ENCODE measurements at regions not wholly inside any gene's neighbourhood (a gene's known extent, or its start where the extent isn't known, plus 50 kb on each side); places are given as distances from the start of the nearest gene placed in this dataset.

DNA sequence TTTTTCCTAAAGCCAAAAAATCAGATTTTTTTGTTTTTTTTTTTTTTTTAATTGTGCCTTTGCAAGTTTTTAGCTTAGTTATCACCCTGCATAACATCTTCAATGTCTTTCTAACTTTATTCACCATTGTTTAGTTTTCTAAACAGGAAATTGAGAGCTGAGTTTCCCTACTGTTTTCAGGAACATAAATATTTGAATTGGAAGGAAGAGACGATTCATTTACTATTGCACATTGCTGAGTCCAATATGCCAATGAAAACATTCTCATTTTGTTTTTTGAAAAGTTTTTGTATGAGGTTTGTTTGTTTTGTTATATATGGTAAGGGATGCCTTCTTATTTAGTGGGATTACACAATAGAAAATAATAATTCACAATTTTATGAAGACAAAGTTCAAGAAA lies 148.4 kb downstream of the ANKRD50 start:
- peaks cover 7% of the 10 kb centered on the region for H3K9me3 Mint-ChIP-seq
- H3K36me3 Mint-ChIP-seq (ENCODE audit: low read depth), result no peaks in the 10 kb centered on the region
- no peak overlapping the region for H3K27ac Mint-ChIP-seq (ENCODE audit: unreplicated experiment)
- no peak for TF ChIP-seq CTCF (conservative IDR thresholded peaks at IDR 0.05)
- H3K4me1 Mint-ChIP-seq, result no peaks in the 10 kb centered on the region
- no peak for DNase-seq (ENCODE audit: low read depth, low spot score)
- H3K27me3 Mint-ChIP-seq (ENCODE audit: low read depth), result no peaks in the 10 kb centered on the region
- H3K4me3 Mint-ChIP-seq, result no peak overlapping the region

DNA sequence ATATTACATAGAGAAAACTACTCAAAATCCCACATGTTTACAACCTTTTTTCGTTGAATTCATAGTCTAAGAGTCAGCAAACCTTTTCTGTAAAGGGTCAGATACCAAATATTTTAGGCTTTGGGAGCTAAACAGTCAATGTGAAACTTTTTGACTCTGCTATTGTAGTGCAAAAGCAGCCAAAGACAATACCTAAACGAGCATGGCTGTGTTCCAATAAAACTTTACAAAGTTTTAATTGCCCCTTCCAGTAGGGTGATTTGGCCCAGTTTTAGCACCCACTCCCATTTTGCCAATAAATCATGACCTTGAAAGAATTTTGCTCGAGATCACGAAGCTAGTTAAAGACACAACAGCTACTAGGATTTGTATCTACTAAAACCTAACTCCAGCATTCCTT lies 147.2 kb downstream of the ANKRD50 start:
- Mint-ChIP-seq H3K27me3 (ENCODE audit: low read depth) (no peaks in the 10 kb centered on the region), H3K36me3 (ENCODE audit: low read depth) (no peaks in the 10 kb centered on the region), H3K27ac (ENCODE audit: unreplicated experiment) (no peak overlapping the region), H3K4me1 (no peaks in the 10 kb centered on the region), H3K9me3 (peaks cover 3% of the 10 kb centered on the region), H3K4me3 (no peak overlapping the region)
- no peak for TF ChIP-seq CTCF (conservative IDR thresholded peaks at IDR 0.05)
- no peak for DNase-seq (ENCODE audit: low read depth, low spot score)

GRCh38 chr4:124566030-124566429 lies 146.5 kb downstream of the ANKRD50 start:
- H3K4me1 Mint-ChIP-seq, result no peaks in the 10 kb centered on the region
- no peak for DNase-seq (ENCODE audit: low read depth, low spot score)
- H3K36me3 Mint-ChIP-seq (ENCODE audit: low read depth), result no peaks in the 10 kb centered on the region
- TF ChIP-seq CTCF (conservative IDR thresholded peaks at IDR 0.05), result no peak
- H3K27me3 Mint-ChIP-seq (ENCODE audit: low read depth), result no peaks in the 10 kb centered on the region
- H3K9me3 Mint-ChIP-seq, result peaks cover 3% of the 10 kb centered on the region
- no peak overlapping the region for H3K4me3 Mint-ChIP-seq
- no peak overlapping the region for H3K27ac Mint-ChIP-seq (ENCODE audit: unreplicated experiment)

DNA sequence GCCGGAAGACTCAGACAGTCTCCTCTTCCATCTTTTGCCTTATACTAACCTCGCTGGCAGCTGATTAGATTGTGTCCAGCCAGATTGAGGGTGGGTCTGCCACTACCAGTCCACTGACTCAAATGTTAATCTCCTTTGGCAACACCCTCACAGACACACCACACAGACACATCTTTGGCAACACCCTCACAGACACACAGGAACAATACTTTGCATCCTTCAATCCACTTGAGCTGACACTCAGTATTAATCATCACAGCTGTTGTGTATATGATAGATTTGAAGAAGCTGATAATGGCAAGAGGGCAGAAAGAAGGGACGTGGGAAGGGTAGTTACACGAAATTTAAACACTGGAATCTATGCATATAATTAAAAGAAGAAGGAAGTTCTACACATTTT lies 139.5 kb downstream of the ANKRD50 start:
- Mint-ChIP-seq H3K4me3 (no peak overlapping the region), H3K4me1 (no peaks in the 10 kb centered on the region), H3K36me3 (ENCODE audit: low read depth) (peaks cover under 1% of the 10 kb centered on the region), H3K27me3 (ENCODE audit: low read depth) (no peaks in the 10 kb centered on the region), H3K9me3 (peaks cover 10% of the 10 kb centered on the region), H3K27ac (ENCODE audit: unreplicated experiment) (no peak overlapping the region)
- TF ChIP-seq CTCF (conservative IDR thresholded peaks at IDR 0.05), result no peak
- DNase-seq (ENCODE audit: low read depth, low spot score), result no peak

DNA sequence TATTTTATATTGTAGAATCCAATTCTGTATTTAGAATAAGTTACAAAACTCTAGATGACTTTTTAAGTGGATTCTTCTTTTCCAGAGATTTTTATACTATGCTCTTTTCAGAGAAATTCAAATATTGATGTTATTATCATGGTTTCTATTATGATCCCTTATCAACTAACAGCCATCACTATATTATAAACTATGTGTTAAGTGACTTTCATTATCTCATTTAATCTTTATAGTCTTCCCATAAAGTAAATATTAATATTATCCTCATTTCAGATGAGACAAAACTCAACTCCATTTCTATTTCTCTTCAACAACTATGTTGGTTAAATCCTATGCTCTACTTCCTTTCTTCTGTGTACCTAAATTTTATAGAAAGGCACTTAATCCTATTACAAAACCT lies 132.6 kb downstream of the ANKRD50 start:
- no peak overlapping the region for H3K4me3 Mint-ChIP-seq
- H3K36me3 Mint-ChIP-seq (ENCODE audit: low read depth), result peaks cover 12% of the 10 kb centered on the region
- TF ChIP-seq CTCF (conservative IDR thresholded peaks at IDR 0.05), result no peak
- H3K9me3 Mint-ChIP-seq, result peaks cover 16% of the 10 kb centered on the region
- H3K4me1 Mint-ChIP-seq, result no peaks in the 10 kb centered on the region
- no peak for DNase-seq (ENCODE audit: low read depth, low spot score)
- H3K27me3 Mint-ChIP-seq (ENCODE audit: low read depth), result no peaks in the 10 kb centered on the region
- no peak overlapping the region for H3K27ac Mint-ChIP-seq (ENCODE audit: unreplicated experiment)

DNA sequence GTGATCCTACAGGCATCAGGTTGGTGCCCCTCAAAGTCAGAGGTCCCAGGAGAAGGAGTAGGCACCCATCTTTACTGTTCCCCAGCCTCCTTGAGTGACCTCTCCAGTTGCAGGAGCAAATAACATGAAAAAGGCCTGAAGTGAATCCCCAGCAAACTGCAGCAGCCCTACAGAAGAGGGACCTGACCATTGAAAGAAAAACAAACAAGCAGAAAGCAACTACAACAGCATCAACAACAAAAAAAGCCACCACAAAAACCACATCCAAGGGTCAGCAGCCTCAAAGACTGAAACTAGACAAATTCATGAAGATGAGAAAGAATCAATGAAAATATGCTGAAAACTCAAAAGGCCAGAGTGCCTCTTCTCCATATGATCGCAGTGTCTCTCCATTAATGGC lies 128.7 kb downstream of the ANKRD50 start:
- H3K36me3 Mint-ChIP-seq (ENCODE audit: low read depth), result peaks cover 13% of the 10 kb centered on the region
- TF ChIP-seq CTCF (conservative IDR thresholded peaks at IDR 0.05), result no peak

More for the DNA sequence above, 128.7 kb downstream of the ANKRD50 start:
- Mint-ChIP-seq H3K9me3 (peaks cover 7% of the 10 kb centered on the region), H3K27me3 (ENCODE audit: low read depth) (no peaks in the 10 kb centered on the region), H3K4me1 (no peaks in the 10 kb centered on the region), H3K4me3 (no peak overlapping the region), H3K27ac (ENCODE audit: unreplicated experiment) (no peak overlapping the region)
- no peak for DNase-seq (ENCODE audit: low read depth, low spot score)
